IPS-20b (cell line): ENCODE measurements at regions not wholly inside any gene's neighbourhood (a gene's known extent, or its start where the extent isn't known, plus 50 kb on each side); places are given as distances from the start of the nearest gene placed in this dataset.

ENCODE experiments used
- H3K27ac ChIP-seq: one replicate; pipeline ENCODE4 v1.5.1; 2013; ENCODE audit warnings: low read length
- H3K27me3 ChIP-seq: 2 replicates; pipeline ENCODE4 v1.6.1; 2013; ENCODE audit warnings: mild to moderate bottlenecking, low read length, inconsistent platforms; ENCODE audit not compliant: insufficient read depth
- H3K36me3 ChIP-seq: 2 replicates; pipeline ENCODE4 v1.6.1; 2013; ENCODE audit warnings: low read depth, mild to moderate bottlenecking, inconsistent platforms, low read length, moderate library complexity; ENCODE audit not compliant: insufficient read depth
- H3K4me1 ChIP-seq: 2 replicates; pipeline ENCODE4 v1.6.1; 2013; ENCODE audit warnings: mild to moderate bottlenecking, control low read depth, inconsistent platforms, low read length, moderate library complexity; ENCODE audit not compliant: insufficient read depth
- H3K4me3 ChIP-seq: 2 replicates; pipeline ENCODE4 v1.5.1; 2013; ENCODE audit warnings: mild to moderate bottlenecking, low read length, inconsistent platforms
- H3K9ac ChIP-seq: 2 replicates; pipeline ENCODE4 v1.6.1; 2013; ENCODE audit warnings: low read depth, mild to moderate bottlenecking, inconsistent platforms, low read length, moderate library complexity
- H3K9me3 ChIP-seq: 2 replicates; pipeline ENCODE4 v1.6.1; 2013; ENCODE audit warnings: mild to moderate bottlenecking, low read depth, low read length, inconsistent platforms; ENCODE audit not compliant: insufficient read depth

DNA sequence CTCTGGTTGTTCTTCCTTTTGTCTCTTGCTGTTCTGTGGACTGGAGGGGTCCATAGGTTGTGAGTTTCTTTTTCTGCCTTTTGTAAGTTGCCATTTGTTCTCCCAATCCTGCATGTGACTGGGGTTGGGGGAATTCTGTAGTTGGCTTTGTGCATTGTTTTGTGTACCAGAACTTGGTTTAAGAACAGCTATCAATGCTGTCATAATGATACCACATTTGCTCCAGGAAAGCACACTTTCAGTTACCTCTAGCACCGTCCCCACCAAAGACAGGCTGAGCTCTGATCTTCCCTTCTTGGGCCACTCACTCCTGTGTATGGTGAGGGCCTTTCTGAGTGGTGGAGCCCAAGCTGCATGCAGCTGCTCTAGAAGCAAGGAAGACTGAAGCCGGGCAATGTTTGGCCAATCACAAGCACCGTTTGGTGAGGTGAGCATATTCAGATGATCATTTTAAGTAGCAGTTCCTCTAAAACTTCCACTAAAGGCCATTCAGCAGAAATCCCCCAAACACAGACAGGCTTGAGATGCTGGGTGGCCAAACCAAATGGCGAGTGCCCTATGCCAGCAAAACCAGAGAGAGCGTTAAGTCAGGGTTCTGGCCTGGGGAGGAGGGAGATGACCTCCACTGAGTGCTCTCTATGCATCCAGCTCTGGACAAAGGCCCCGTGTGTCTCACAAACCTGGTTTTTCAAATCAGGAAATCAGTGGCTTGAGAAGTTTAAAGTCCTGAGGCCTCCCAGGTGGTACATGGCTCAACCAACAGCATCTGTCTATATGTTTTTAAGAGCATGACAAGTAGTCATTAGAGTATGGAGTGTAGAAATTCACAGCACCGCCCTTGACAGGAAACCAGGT is 120.7 kb upstream of the SPATA13 start:
- Histone ChIP-seq H3K27ac (no peak overlapping the region), H3K4me1 (peaks cover 11% of the 10 kb centered on the region; the same call in 1 of the 2 replicates), H3K9ac (no peak overlapping the region), H3K36me3 (no peaks in the 10 kb centered on the region), H3K9me3 (no peaks in the 10 kb centered on the region), H3K4me3 (no peak overlapping the region), H3K27me3 (peaks cover 59% of the 10 kb centered on the region)

DNA sequence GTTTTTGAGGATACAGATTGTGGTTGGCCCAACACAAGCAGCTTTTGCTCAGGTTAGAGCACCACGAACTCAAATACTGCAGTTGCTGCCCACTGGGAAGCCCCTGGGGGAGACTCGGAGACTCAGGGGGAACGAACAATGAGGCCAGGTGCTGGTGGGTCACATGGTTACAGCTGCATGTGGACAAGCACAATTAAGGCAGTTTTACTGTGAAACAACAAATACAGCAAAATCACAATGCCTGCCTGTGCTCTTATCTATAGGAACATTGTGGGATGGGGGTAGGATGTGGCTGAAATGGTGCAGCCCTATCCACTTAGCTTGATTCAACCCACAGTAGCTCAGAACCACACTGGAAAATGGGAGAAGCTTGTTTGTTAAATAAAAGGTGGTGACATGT is 119.7 kb upstream of the SPATA13 start:
- peaks cover 59% of the 10 kb centered on the region for H3K27me3 ChIP-seq
- peak overlapping the region; percentile 18; the same call in 1 of the 2 replicates for H3K4me3 ChIP-seq
- H3K27ac ChIP-seq: no peak overlapping the region

DNA sequence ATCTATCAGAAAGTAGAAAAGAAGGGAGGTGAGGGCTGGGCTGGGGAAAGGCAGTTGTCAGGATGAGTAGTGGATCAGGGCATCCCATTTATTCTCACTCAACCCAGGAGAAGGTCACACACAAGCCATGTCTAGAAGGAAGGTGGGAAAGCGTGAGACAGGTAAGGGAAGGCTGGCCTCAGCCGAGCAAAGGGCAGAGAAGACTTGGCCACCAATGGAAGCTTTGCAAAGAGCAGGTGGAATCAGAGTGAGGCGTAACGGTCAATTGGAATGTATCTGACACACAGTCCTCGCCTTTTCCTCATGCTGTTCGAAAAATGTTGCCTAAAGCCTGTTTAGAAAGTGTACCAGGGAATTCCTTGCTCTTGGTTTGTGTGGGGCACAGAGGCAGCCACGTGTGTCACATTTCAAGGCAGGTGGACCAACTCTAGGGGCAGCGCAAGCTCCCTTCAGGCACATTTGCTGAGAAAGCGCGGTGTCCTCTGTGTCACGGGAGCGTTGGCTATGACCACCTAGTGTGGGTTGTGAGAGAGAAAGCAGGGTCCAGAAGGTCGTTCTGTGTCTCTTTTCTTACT is 118.8 kb upstream of the SPATA13 start:
- no peak overlapping the region for H3K27ac ChIP-seq
- H3K9ac ChIP-seq: no peak overlapping the region
- no peaks in the 10 kb centered on the region for H3K36me3 ChIP-seq
- peaks cover 59% of the 10 kb centered on the region for H3K27me3 ChIP-seq
- no peak overlapping the region for H3K4me3 ChIP-seq
- peaks cover 11% of the 10 kb centered on the region; the same call in 1 of the 2 replicates for H3K4me1 ChIP-seq
- 0 out of 2 replicates have a peak, but pooled peaks cover 3% of the 10 kb centered on the region for H3K9me3 ChIP-seq

More for the DNA sequence above, 119.7 kb upstream of the SPATA13 start:
- Histone ChIP-seq H3K36me3 (no peaks in the 10 kb centered on the region), H3K9ac (no peak overlapping the region), H3K4me1 (peaks cover 11% of the 10 kb centered on the region; the same call in 1 of the 2 replicates), H3K9me3 (no peaks in the 10 kb centered on the region)

DNA sequence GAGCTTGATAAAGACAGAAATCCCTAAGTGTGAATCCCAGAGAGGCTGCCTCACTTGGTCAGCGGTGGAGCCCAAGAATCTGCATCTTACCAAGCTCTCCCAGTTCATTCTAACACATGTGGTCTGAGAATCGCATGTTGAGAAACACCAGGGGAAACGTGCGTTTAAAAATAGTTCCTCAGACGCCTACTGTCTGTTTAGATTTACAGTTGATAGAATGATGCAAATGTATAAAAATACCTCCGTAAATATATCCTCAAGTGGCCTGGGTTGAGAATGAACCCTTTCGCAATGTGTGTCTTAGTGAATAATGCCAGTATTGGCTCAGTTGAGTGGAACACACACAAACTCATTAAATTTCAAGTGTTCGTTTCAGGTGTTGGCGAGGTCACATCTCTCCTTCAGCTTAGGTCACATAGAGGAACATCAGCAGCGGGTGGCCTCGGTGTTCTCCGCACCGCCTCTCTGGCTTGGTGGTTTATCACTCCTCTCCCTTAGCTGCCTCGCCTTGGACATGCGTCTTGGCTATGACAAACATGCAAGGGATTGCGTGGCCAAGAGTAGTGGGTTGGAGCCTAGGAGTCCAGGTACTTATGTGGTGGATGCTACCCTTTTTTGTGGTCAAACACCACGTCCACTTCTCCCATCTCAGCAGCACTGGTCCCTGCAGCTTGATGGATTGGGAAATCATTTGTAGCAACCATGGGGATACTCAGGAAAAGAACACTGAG is 117.6 kb upstream of the SPATA13 start:
- H3K4me3 ChIP-seq: no peak overlapping the region
- H3K36me3 ChIP-seq: no peaks in the 10 kb centered on the region
- peaks cover 11% of the 10 kb centered on the region; the same call in 1 of the 2 replicates for H3K4me1 ChIP-seq
- H3K27me3 ChIP-seq: peaks cover 59% of the 10 kb centered on the region
- peaks cover 7% of the 10 kb centered on the region; the same call in 1 of the 2 replicates for H3K9me3 ChIP-seq
- no peak overlapping the region for H3K9ac ChIP-seq
- H3K27ac ChIP-seq: no peak overlapping the region

DNA sequence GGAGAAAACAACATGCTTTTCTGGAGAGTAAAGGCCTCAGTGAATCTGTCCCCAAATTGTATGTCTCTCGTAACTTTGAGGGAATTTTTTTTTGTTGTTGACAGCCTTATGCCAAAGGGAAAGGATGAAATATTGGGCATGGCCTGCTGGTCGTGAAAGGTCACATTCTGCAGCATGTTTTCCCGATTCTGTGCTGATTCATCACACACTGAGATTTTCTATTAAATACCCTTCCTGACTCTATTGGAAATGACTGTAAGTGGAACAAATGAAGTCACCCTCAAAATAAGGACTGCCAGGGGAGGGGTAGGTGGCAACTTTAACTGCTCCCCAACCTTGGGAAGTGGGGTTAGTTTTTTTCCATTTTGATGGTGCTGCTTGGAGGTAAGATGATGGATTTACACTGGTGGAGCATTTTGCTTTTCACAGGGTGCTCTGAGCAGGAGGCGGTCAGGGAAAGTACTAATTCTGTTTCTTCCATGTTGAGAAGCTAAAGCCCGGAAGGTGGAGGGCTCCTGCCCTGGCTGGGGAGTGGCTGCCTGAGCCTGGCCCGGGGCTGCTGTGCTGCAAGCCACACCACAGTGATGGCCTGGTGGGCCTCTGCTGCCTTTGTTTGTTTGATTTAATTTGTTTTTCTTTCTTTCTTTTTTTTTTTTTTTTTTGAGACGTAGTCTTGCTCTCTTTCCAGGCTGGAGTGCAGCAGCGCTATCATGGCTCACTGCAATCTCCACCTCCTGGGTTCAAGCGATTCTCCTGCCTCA is 116.8 kb upstream of the SPATA13 start:
- Histone ChIP-seq H3K36me3 (no peaks in the 10 kb centered on the region), H3K4me1 (peaks cover 11% of the 10 kb centered on the region; the same call in 1 of the 2 replicates), H3K9me3 (peaks cover 7% of the 10 kb centered on the region; the same call in 1 of the 2 replicates), H3K27ac (no peak overlapping the region), H3K4me3 (no peak overlapping the region), H3K9ac (no peak overlapping the region), H3K27me3 (peaks cover 52% of the 10 kb centered on the region)

DNA sequence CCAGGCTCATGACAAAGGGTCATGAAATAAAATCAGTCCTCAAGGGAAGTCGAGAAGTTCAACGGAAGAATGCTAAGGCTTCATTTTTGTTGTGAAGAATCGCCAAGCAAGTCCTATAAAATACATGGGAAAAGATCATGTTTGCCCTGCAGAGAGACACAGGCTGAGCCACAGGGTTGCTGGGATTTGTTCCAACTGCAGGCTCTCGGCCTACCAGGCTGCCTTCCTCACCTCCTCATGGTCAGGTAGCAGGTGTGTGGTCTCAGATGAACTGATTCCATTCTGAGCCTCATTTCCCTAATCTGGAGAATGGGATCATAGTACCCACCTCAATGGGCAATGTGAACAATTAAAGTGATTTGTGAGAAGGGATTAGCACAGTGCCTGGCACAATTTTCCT is 114.9 kb upstream of the SPATA13 start:
- Histone ChIP-seq H3K27ac (no peak overlapping the region), H3K4me3 (no peak overlapping the region), H3K4me1 (peaks cover 8% of the 10 kb centered on the region; the same call in 1 of the 2 replicates), H3K36me3 (no peaks in the 10 kb centered on the region), H3K9ac (no peak overlapping the region), H3K9me3 (peaks cover 7% of the 10 kb centered on the region; the same call in 1 of the 2 replicates), H3K27me3 (peaks cover 33% of the 10 kb centered on the region)

DNA sequence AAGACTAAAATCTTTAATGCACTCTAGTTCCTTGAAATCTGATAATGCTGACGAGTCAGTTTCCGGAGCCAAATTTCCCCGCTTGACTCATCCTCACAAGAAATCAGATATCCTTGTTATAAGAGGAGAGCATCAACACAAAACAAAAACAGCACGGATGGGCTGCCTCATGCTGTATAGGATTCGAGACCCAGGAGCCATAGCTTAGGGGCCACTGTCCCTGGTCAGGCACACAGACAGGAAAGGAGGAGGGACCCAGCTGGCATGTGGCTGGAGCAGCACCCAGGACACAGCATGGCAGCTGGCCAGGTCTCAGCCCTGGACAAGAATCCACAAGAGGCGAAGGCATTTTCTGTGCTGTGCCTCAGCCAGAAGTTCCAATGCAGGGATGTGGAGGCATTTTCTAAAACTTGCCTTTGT is 110.2 kb upstream of the SPATA13 start:
- no peak overlapping the region for H3K9ac ChIP-seq
- H3K36me3 ChIP-seq: no peaks in the 10 kb centered on the region
- no peak overlapping the region for H3K27ac ChIP-seq
- peaks cover 7% of the 10 kb centered on the region; the same call in 1 of the 2 replicates for H3K9me3 ChIP-seq
- peaks cover 11% of the 10 kb centered on the region; the same call in 1 of the 2 replicates for H3K4me1 ChIP-seq
- no peaks in the 10 kb centered on the region for H3K27me3 ChIP-seq
- no peak overlapping the region for H3K4me3 ChIP-seq

DNA sequence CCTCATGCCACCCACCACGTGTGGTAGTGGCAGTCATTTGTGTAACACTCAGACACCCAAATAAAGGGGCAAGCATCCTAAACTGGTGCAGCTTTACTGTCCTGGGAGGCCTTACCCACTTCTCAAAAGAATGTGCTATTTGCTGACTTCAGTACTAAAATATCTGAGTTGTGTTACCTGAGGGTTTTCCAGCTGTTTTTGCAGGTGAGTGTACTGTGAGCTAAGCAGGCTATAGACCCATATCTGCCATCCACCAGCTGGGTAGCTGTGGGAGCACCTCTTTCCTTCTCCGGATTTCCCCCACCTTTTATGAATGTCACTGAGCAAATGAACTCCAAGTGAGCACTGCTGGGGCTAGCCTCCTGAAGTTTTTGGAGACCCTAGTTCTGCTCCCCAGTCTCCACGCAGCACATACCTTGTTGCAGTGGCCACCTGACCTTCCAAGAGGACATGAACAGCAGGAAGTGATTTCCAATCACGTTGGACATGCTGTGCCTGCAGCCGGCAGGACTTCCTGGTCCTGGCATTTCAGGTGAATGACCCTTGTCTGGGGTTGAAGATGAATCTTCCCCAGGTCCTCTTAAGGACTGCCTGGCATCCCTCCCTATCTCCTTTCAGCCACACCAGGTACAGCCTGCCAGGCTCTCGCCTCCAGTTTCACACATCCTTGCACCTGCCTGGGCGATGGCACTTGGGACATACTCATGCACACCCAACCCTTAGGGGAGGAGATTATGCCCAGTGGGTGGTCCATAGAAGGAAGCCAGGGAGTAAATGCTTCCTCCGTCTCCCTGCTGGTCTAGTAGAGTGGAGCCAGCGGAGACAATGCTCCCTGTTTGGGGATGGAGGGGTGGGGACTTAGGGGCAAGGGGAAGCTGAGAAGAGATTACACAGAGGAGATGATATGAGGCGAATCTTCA is 109.5 kb upstream of the SPATA13 start:
- no peak overlapping the region for H3K9ac ChIP-seq
- H3K9me3 ChIP-seq: peaks cover 7% of the 10 kb centered on the region; the same call in 1 of the 2 replicates
- no peaks in the 10 kb centered on the region for H3K27me3 ChIP-seq
- H3K27ac ChIP-seq: no peak overlapping the region
- H3K4me3 ChIP-seq: no peak overlapping the region
- H3K4me1 ChIP-seq: peaks cover 11% of the 10 kb centered on the region; the same call in 1 of the 2 replicates
- H3K36me3 ChIP-seq: no peaks in the 10 kb centered on the region

DNA sequence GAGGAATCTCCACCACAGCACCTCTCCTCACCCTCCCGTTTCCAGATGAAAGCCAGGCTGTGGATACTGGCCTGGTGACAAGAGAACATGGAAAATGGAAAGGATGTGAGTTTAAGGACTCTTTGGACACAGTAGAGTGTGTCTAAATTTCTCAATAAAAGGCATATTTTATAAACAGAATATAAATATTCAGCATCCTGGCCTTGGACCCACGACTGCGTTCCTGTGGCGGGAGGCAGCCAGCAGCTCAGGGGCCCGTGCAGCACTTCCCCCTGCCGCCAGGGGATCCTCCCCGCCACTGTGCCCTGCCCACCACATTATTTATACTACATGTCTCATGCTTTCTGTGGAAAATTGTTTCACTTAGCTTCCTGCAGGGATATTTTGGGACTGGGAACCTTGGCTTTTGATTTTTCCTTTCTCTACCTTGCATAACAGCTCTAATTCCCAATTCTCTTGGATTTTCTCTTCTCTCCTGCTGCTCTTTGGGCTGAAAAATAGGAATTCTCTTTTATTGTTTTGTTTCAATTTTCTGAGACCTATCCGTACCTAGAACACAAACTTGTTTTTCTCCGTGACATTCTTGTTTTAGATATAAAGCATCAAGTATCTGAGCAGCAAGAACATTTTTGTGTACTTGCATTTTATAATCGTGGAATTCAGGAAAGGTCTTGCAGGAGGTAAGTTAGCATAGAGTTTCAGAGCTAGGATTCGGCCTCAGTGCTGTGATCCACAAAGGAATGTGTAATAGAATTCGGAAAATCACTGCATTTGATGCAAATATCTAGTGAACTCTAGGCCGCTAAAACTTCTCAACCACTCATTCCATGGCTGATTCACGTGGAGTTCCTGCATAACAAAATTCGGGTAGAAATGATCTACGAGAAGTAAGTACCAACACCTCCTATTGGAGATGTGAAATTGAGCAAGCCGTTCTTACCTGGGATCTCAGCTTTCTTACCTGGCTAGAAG is 107.7 kb upstream of the SPATA13 start:
- Histone ChIP-seq H3K27ac (no peak overlapping the region), H3K9ac (no peak overlapping the region), H3K27me3 (no peaks in the 10 kb centered on the region)

More for the DNA sequence above, 107.7 kb upstream of the SPATA13 start:
- no peaks in the 10 kb centered on the region for H3K36me3 ChIP-seq
- H3K4me3 ChIP-seq: no peak overlapping the region
- no peaks in the 10 kb centered on the region for H3K9me3 ChIP-seq
- peaks cover 11% of the 10 kb centered on the region; the same call in 1 of the 2 replicates for H3K4me1 ChIP-seq
